Epithelial cell of proximal tubule (primary cell): ENCODE measurements at regions not wholly inside any gene's neighbourhood (a gene's known extent, or its start where the extent isn't known, plus 50 kb on each side); places are given as distances from the start of the nearest gene placed in this dataset.

Experiments
- DNase-seq: peaks from one replicate; pipeline ENCODE4 v3.0.0-alpha.2; 2011; ENCODE audit warnings: low read depth
- H3K4me3 ChIP-seq: 2 replicates; pipeline ENCODE4 v1.5.1; 2011; ENCODE audit warnings: low read depth, mild to moderate bottlenecking, low read length
- CTCF ChIP-seq: conservative IDR thresholded peaks from 2 replicates; pipeline ENCODE4 v1.5.1; 2012; ENCODE audit warnings: low read depth, mild to moderate bottlenecking, low read length

- no peak for TF ChIP-seq CTCF
- H3K4me3 ChIP-seq, result no peak overlapping the region
- DNase-seq, result no peak
Measured at GRCh38 chr5:7978991-7979390, 110.0 kb downstream of the MTRR start.

- TF ChIP-seq CTCF, result no peak
- DNase-seq, result no peak
- H3K4me3 ChIP-seq, result no peak overlapping the region
Measured at GRCh38 chr5:7980881-7981280, 111.9 kb downstream of the MTRR start.

GRCh38 chr5:7983433-7983832 lies 114.5 kb downstream of the MTRR start:
- TF ChIP-seq CTCF, result no peak
- H3K4me3 ChIP-seq, result no peak overlapping the region
- DNase-seq, result no peak

GRCh38 chr5:7991125-7991821 lies 122.3 kb downstream of the MTRR start:
- H3K4me3 ChIP-seq, result no peak overlapping the region
- DNase-seq, result no peak
- TF ChIP-seq CTCF, result no peak

- no peak for DNase-seq
- no peak overlapping the region for H3K4me3 ChIP-seq
Measured at GRCh38 chr5:7995688-7996294, 126.8 kb downstream of the MTRR start.

GRCh38 chr5:8005416-8005815 lies 136.5 kb downstream of the MTRR start:
- no peak for DNase-seq
- no peak for TF ChIP-seq CTCF
- no peak overlapping the region for H3K4me3 ChIP-seq

More at GRCh38 chr5:7995688-7996294, 126.8 kb downstream of the MTRR start:
- TF ChIP-seq CTCF, result no peak
